B cell (primary cell): ENCODE measurements at regions not wholly inside any gene's neighbourhood (a gene's known extent, or its start where the extent isn't known, plus 50 kb on each side); places are given as distances from the start of the nearest gene placed in this dataset.

ENCODE experiments used
- ATAC-seq: fragments of 200-7000 bp; cut with Tn5 transposase; one replicate; pipeline ENCODE4 v1.10.0; 2021; ENCODE audit warnings: low read depth, mild to moderate bottlenecking, moderate number of reproducible peaks, moderate library complexity
- CTCF ChIA-PET: fragments of 350-600 bp; sonication (Branson Sonifier 250); formaldehyde crosslinking; loops from one replicate; lab custom pipeline; 2021; ENCODE audit warnings: antibody characterized with exemption, inconsistent platforms; lab: Charles Lee
- POLR2A ChIA-PET: fragments of 350-600 bp; sonication (Branson Sonifier 250); formaldehyde crosslinking; loops from one replicate; lab custom pipeline; 2021; ENCODE audit warnings: antibody characterized with exemption; lab: Charles Lee
- DNase-seq: peaks from one replicate; pipeline ENCODE4 v3.0.0; 2013
- H2AFZ ChIP-seq: 2 replicates; pipeline ENCODE4 v1.6.1; 2012; ENCODE audit warnings: mild to moderate bottlenecking, low read depth, low read length; ENCODE audit not compliant: insufficient read depth, poor library complexity, severe bottlenecking
- H3K27ac ChIP-seq, 2 donors: 1 replicate in 1 of 2; 2 replicates in 1 of 2; pipeline ENCODE4 v1.5.1; 2012 to 2013; ENCODE audit warnings: low read length in 2 of 2, mild to moderate bottlenecking in 2 of 2, moderate library complexity in 1 of 2
- H3K27me3 ChIP-seq, 4 experiments: fragments of 200-600 bp in 1 of 4; sonication (generic) in 1 of 4; replicated peaks in 1 of 4; 1 replicate in 2 of 4; 2 replicates in 2 of 4; pipeline versions ENCODE4 v1.6.1 to v1.7.0; 2013 to 2016; ENCODE audit warnings: low read length in 3 of 4, mild to moderate bottlenecking in 2 of 4, mixed read lengths in 1 of 4, moderate library complexity in 1 of 4; ENCODE audit not compliant: insufficient read depth in 4 of 4, control insufficient read depth in 3 of 4; ENCODE audit errors: control extremely low read depth in 1 of 4
- H3K36me3 ChIP-seq, 2 experiments: replicated peaks in 1 of 2; 1 replicate in 1 of 2; 2 replicates in 1 of 2; pipeline versions ENCODE4 v1.6.1 to v1.7.1; 2013; ENCODE audit warnings: low read length in 1 of 2; ENCODE audit not compliant: insufficient read depth in 2 of 2, control insufficient read depth in 1 of 2; ENCODE audit errors: control extremely low read depth in 1 of 2, extremely low read depth in 1 of 2
- H3K4me1 ChIP-seq, 2 donors: fragments of 200-600 bp in 1 of 2; sonication (generic) in 1 of 2; 1 replicate in 1 of 2; 2 replicates in 1 of 2; pipeline versions ENCODE4 v1.5.1 to v1.6.1; 2013 to 2017; ENCODE audit warnings: low read length in 2 of 2; ENCODE audit not compliant: control insufficient read depth in 2 of 2, insufficient read depth in 2 of 2
- H3K4me2 ChIP-seq: replicated peaks from 2 replicates; pipeline ENCODE3; 2012; ENCODE audit warnings: mild to moderate bottlenecking, low read depth, low read length; ENCODE audit not compliant: poor library complexity, severe bottlenecking
- H3K4me3 ChIP-seq, 5 experiments: fragments of 200-600 bp in 1 of 5; sonication (generic) in 1 of 5; 1 replicate in 3 of 5; 2 replicates in 2 of 5; pipeline versions ENCODE4 v1.5.1 to v1.7.0; 2011 to 2016; ENCODE audit warnings: low read length in 4 of 5, mild to moderate bottlenecking in 4 of 5, low read depth in 2 of 5, control low read depth in 1 of 5, moderate library complexity in 1 of 5; ENCODE audit not compliant: insufficient read depth in 1 of 5; ENCODE audit errors: control extremely low read depth in 1 of 5, extremely low read depth in 1 of 5
- H3K79me2 ChIP-seq: fragments of 200-600 bp; sonication (generic); one replicate; pipeline ENCODE4 v1.6.0; 2016; ENCODE audit warnings: low read length; ENCODE audit not compliant: control insufficient read depth, insufficient read depth
- H3K9ac ChIP-seq: fragments of 200-600 bp; sonication (generic); 2 replicates; pipeline ENCODE4 v1.6.1; 2017; ENCODE audit warnings: mild to moderate bottlenecking, low read length, moderate library complexity
- H3K9me3 ChIP-seq, 3 donors: one replicate each; pipeline versions ENCODE4 v1.6.1 to v1.7.1; 2013; ENCODE audit warnings: low read length in 2 of 3; ENCODE audit not compliant: control insufficient read depth in 2 of 3, insufficient read depth in 1 of 3; ENCODE audit errors: control extremely low read depth in 1 of 3
- H4K20me1 ChIP-seq: 2 replicates; pipeline ENCODE4 v1.6.0; 2012; ENCODE audit warnings: mild to moderate bottlenecking, low read length; ENCODE audit not compliant: insufficient read depth, control insufficient read depth, poor library complexity, severe bottlenecking
- H3K27ac Mint-ChIP-seq: one replicate; pipeline ENCODE4 v1.8.0; 2021; ENCODE audit warnings: mixed read lengths
- H3K27me3 Mint-ChIP-seq: one replicate; pipeline ENCODE4 v1.8.0; 2021; ENCODE audit warnings: mixed read lengths
- H3K4me1 Mint-ChIP-seq: one replicate; pipeline ENCODE4 v1.8.0; 2021; ENCODE audit warnings: mixed read lengths
- H3K4me3 Mint-ChIP-seq: one replicate; pipeline ENCODE4 v1.8.0; 2021; ENCODE audit warnings: mixed read lengths
- H3K9me3 Mint-ChIP-seq: one replicate; pipeline ENCODE4 v1.8.0; 2022; ENCODE audit warnings: mixed read lengths; ENCODE audit not compliant: insufficient read depth
- CTCF ChIP-seq: fragments of 200-600 bp; IDR thresholded peaks from one replicate; pipeline ENCODE4 v1.8.0; 2022; ENCODE audit warnings: antibody characterized with exemption, mild to moderate bottlenecking
- EZH2 ChIP-seq: IDR thresholded peaks from 2 replicates; pipeline ENCODE4 v1.6.1; 2012; ENCODE audit warnings: borderline replicate concordance, low read depth, mild to moderate bottlenecking, moderate library complexity, low read length; ENCODE audit not compliant: insufficient read depth, poor library complexity, severe bottlenecking
- WGBS: methylation state at CpG from one replicate; pipeline ENCODE4 v1.1.5; 2013; ENCODE audit warnings: missing lambda C conversion rate; ENCODE audit not compliant: insufficient coverage; 5-methylcytosine and 5-hydroxymethylcytosine counted together
- intact Hi-C: fragments of 100-400 bp; cut with micrococcal nuclease; formaldehyde crosslinking; loops from one replicate; pipeline ENCODE4 v1.10.0; 2022

DNA sequence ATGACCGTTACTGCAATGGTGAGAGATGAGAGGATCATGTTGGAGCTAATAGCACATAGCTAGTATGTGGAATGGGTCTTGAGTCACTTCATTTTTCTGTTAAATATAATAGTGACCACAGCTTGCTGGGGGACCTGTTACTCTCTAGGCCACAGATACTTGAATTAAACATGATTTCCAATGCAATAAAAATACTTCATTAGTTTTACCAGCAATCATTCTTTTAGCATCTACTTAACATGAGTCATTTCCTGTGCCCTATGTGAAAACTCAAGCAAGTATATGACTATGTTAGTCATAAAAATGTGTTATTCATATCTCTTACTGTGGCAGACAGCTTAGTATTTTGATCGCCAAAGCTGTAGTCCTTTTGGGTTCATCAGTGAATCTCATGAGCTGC, 798.8 kb downstream of the SLC16A7 start:
- Mint-ChIP-seq H3K27ac (no peak overlapping the region), H3K9me3 (peaks cover 6% of the 10 kb centered on the region), H3K4me3 (no peak overlapping the region), H3K27me3 (no peaks in the 10 kb centered on the region), H3K4me1 (no peaks in the 10 kb centered on the region)
- Histone ChIP-seq H4K20me1 (no peaks in the 10 kb centered on the region), H2AFZ (no peak overlapping the region), H3K4me3 (no peak overlapping the region), H3K4me2 (no peak overlapping the region), H3K27ac (no peak overlapping the region), H3K9me3 (peaks cover 0 to 14% (median 1%) of the 10 kb centered on the region in 3 donors), H3K9ac (no peak overlapping the region), H3K27me3 (no peaks in the 10 kb centered on the region), H3K36me3 (no peaks in the 10 kb centered on the region), H3K4me1 (no peaks in the 10 kb centered on the region), H3K79me2 (no peaks in the 10 kb centered on the region)
- 80% methylated on average over 1 of the region's 2 CpGs for WGBS
- POLR2A ChIA-PET = no interaction called here
- CTCF ChIA-PET = no interaction called here
- DNase-seq (no peak), ATAC-seq (no peak)
- TF ChIP-seq EZH2 (no peak), CTCF (no peak)
- intact Hi-C loops = no loop called here

DNA sequence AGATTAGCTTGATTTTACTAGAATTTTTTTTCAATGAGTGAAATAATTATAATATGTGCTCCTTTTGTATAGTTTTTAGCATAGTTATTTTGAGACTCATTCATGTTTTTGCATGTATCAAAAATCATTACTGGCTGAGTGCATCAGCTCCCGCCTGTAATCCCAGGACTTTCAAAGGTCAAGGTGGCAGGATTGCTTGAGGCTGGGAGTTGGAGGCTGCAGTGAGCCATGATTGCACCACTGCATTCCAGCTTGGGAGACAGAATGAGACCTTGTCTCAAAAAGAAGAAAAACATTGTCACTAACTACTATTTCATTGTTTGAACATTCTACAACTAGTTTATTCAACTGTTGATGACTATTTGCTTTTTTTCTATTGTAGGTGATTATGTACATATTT, 802.7 kb downstream of the SLC16A7 start:
- Histone ChIP-seq H3K9me3 (peaks cover 0 to 1% (median 0%) of the 10 kb centered on the region in 3 donors), H3K27ac (no peak overlapping the region), H2AFZ (no peak overlapping the region), H3K4me3 (no peak overlapping the region), H3K4me1 (no peaks in the 10 kb centered on the region), H3K4me2 (no peak overlapping the region), H3K36me3 (no peaks in the 10 kb centered on the region), H3K9ac (no peak overlapping the region), H4K20me1 (no peaks in the 10 kb centered on the region), H3K27me3 (no peaks in the 10 kb centered on the region), H3K79me2 (no peaks in the 10 kb centered on the region)
- DNase-seq (no peak), ATAC-seq (no peak)
- Mint-ChIP-seq H3K27ac (no peak overlapping the region), H3K4me3 (no peak overlapping the region), H3K9me3 (peaks cover 11% of the 10 kb centered on the region), H3K4me1 (no peaks in the 10 kb centered on the region), H3K27me3 (no peaks in the 10 kb centered on the region)
- no CpG with 5 or more reads among the region's 1 CpG for WGBS
- POLR2A ChIA-PET = no interaction called here
- CTCF ChIA-PET = no interaction called here
- TF ChIP-seq EZH2 = no peak
- TF ChIP-seq CTCF = no peak
- intact Hi-C loops = no loop called here
